SK-N-SH (cell line): ENCODE measurements at regions not wholly inside any gene's neighbourhood (a gene's known extent, or its start where the extent isn't known, plus 50 kb on each side); places are given as distances from the start of the nearest gene placed in this dataset.

ENCODE experiments used
- CHD2 ChIP-seq: fragments of 150-350 bp; IDR thresholded peaks from 2 replicates; pipeline ENCODE4 v1.6.1; 2018; ENCODE audit warnings: low read length; ENCODE audit not compliant: partially characterized antibody
- TF ChIP-seq, protein P1 (sequence below): IDR thresholded peaks from 2 replicates; pipeline ENCODE4 v1.4.0; 2012; ENCODE audit warnings: low read depth, borderline replicate concordance

DNA sequence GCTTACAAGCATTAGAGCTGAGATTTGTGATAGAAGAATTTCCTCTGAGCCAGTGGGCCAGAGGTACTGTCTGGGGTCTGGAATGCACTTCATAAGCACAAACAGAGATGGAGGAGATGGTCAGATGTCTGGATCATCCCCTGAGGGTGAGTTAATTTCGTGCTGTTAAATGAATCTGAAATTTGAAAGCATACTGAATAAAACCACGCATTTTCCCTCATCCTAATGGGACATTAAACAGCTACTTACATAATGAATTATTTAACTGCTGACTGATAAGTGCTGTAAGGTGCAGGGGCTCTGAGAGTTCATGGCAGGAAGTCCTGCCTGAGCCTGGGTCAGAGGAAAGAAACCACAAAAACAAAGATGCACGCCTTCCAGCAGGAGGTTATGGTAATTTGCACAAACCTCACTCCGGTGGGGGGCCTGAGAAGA lies 136.3 kb upstream of the XYLT1 start:
- TF ChIP-seq CHD2 = peak; percentile 78
- TF ChIP-seq, protein P1, sequence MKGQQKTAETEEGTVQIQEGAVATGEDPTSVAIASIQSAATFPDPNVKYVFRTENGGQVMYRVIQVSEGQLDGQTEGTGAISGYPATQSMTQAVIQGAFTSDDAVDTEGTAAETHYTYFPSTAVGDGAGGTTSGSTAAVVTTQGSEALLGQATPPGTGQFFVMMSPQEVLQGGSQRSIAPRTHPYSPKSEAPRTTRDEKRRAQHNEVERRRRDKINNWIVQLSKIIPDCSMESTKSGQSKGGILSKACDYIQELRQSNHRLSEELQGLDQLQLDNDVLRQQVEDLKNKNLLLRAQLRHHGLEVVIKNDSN = no peak
